Eye (tissue), 1 donor: ENCODE measurements at regions not wholly inside any gene's neighbourhood (a gene's known extent, or its start where the extent isn't known, plus 50 kb on each side); places are given as distances from the start of the nearest gene placed in this dataset.
A peak's percentile ranks its signal among the peaks of the same experiment; 100 is the strongest.

Source experiments
- DNase-seq: peaks from one replicate; pipeline ENCODE4 v3.0.0-alpha.2; 2015

- DNase-seq, result no peak
Measured at GRCh38 chr7:42617071-42617765, 294.7 kb downstream of the C7orf25 start.

DNA sequence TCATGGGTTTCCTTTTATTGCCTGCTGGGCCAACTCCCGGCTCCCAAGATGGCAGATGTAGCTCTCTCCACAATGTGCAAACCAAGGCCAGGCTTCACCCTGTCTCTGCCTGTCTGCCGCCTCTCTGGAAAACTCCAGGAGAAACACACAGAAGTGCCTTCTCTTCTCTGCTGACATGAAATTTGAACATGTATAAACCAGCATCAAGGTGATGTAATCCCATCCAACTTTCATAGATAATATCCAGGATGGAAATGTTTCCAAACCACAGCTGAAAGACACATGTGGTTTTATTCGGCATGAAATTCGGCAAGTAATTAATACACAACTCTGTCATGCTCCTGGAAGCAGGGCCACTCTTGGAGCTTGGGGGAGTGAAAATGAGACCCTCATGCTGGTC is 297.2 kb downstream of the C7orf25 start:
- no peak for DNase-seq

DNA sequence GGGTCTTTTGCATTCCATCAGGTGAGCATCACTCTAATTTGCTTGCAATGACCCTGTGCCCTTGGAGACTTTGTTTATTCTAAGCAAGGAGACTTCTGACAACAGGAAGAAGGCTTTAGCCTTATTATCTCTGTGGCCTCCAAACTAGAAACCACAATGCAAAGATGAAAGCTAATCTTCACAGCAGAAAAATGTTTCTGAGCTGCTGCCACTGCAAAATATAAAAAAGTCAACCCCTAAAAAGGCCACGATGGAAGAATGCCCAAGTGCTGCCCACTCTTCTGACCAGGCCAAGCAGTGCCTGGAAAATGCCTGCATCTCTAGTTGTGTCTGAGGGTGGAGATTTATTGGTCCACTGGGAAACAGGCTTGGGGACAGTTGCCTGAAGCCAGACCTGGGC is 299.9 kb downstream of the C7orf25 start:
- DNase-seq, result no peak

- no peak for DNase-seq
Measured at GRCh38 chr7:42611289-42611928, 300.5 kb downstream of the C7orf25 start.

- DNase-seq, result peak; percentile 55
Measured at GRCh38 chr7:42606193-42606905, 305.5 kb downstream of the C7orf25 start.

DNA sequence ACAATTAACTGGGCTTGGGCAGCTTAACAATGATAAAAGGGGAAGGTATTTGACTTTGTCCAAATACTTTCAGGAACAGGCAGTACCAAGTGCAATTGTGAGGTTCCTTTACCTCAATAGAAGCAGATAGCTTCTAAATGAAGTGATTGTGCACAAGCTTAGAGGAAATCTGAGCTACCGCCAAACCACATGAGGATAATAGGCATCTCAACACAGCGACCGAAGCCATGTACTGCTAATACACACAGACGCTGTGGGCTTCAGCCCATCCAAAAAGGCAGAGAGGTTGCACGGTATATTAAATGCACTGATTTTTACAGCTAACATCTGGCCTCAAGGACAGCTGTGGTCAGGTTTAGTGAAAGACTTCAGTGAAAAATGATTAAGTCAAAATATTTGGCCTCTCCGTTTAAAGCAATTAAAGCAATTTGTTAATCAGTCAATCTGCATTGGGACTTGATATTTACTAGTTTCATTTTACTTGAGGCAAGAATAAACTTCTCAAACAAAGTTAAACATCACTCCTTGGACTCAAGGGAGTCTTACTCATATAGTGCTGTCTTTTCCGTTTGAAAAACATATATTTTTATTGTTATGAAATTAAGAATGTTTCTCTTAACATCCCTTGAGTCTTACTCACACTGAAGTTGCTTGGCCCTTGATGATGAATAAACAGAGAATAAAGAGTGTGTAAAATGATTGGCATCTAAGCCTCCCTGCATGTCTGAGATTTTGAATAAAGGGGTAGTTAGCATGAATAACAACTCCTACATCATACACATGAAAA is 306.3 kb downstream of the C7orf25 start:
- peak; percentile 80 for DNase-seq

DNA sequence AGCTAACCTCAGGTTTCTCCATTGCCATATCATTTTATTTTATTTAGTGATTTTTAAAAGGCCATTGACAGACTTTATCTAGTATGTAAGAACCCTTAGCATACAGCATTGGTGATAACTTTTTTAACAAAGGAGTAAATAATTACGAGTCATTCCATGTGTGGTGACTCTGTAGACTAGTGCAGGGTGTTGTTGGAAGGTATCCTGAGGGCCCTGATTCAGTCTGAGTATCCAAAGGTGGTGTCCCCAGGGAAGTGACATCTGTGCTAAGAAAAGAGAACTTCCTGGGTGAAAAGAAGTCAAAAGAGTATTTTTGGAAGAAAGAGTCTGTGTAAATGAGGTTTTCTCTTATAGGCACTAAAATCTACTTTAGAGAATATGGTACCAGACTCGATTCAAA is 308.4 kb downstream of the C7orf25 start:
- no peak for DNase-seq

- DNase-seq, result no peak
Measured at GRCh38 chr7:42597300-42597699, 314.6 kb downstream of the C7orf25 start.

DNA sequence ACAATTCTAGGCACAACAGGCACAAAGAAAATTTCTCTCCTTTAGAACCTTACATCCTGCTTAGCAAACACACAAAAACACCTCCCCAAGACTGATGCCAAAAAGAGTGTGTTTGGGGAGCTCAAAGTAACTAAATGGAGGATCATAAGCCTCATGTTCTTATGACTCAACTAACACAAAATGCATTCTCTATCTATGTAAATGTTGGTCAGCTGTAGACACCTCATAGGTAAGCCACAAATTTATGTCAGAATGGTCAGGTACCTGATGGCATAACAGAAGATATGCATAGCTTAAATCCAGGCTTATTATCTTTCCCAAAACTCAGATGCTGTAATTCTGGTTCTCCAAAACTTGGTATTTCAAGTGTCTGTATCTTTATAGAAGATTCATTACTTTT is 315.1 kb downstream of the C7orf25 start:
- no peak for DNase-seq

GRCh38 chr7:42593860-42594259 is 318.0 kb downstream of the C7orf25 start:
- DNase-seq, result no peak

- DNase-seq, result no peak
Measured at GRCh38 chr7:42590771-42591310, 321.0 kb downstream of the C7orf25 start.

- DNase-seq, result no peak
Measured at GRCh38 chr7:42588876-42589275, 323.0 kb downstream of the C7orf25 start.

- no peak for DNase-seq
Measured at GRCh38 chr7:42587806-42588205, 324.1 kb downstream of the C7orf25 start.

- DNase-seq, result no peak
Measured at GRCh38 chr7:42580061-42580460, 331.8 kb downstream of the C7orf25 start.

DNA sequence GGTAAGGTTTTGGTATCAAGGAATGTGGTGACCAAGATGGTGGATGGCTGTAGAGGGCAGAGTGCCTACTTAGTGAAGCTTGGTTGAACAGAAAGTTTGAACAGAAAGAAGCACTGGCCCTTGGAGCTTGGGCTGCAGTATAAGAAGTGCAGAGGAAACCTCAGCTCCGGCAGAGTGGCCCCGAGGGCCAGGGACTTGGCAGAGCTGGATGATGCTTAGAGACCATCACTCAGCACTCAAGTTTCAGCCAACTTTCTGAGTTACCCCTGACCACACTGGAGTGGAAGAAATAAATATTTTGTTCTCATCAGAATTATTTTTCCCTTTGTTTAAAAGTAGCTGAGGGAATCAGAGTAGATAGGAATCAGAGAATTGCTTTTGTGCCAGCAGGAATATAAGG is 336.7 kb downstream of the C7orf25 start:
- no peak for DNase-seq

GRCh38 chr7:42574685-42575084 is 337.2 kb downstream of the C7orf25 start:
- no peak for DNase-seq

GRCh38 chr7:42573881-42574672 is 337.1 kb upstream of the GLI3 start:
- no peak for DNase-seq

DNA sequence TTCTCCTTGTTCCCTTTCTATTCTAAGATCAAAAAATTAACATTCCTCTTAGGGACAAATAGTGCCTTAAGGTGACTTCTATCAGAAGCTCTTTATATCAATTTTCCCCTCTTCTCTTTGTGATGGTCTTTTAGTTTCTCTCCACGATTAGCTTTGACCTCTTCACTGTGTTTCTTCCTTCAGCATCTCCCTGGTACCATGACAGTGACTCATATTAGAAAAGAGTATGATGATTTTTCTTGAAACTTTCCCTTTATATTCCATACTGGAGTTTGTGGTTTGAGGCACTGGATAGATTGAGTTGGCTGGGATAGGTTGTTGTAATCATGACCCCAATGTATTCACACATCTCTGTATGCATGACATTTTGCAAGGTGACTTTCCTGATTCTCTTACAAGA is 335.6 kb upstream of the GLI3 start:
- DNase-seq, result no peak

- peak; percentile 26 for DNase-seq
Measured at GRCh38 chr7:42572056-42572455, 335.0 kb upstream of the GLI3 start.

DNA sequence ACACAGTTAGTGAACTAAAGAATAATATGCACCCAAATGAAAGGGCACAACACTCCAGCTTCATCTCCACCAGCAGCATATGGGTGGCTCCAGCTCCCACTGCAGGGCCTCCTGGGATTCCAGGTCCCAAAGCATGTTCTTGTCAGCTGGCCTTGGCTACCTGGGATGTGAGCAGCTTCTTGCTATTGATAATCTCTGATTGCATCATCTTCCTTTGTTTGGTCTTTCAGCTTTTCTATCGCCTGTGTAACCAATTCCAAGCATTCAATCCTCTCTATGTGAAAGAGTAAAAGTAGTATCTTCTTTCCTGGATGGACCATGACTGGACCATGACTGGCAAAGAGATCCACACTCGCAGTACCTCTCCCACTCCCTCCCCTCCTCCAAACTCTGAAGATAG is 333.9 kb upstream of the GLI3 start:
- DNase-seq, result no peak

DNA sequence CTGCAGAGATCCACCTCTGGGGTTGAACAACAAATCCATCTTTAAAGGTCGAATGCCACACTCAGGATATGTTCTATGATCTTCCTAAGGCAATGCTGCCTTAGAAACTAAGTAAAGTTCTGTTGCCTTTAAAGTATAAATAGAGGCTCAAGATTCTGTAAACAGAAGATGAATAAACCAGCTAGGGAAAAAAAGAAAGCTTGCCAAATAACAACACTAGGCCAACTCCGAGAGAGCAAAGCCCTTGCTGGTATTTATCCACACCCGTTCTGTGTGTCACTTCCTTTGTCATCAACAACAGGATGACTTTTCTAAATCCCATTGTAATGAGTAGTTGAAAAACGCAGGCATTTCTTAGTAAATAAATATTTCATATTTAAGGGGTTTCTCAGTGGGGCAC is 330.0 kb upstream of the GLI3 start:
- no peak for DNase-seq

- DNase-seq, result no peak
Measured at GRCh38 chr7:42561797-42562196, 324.8 kb upstream of the GLI3 start.
